ENCODE measurements at regions not wholly inside any gene's neighbourhood (a gene's known extent, or its start where the extent isn't known, plus 50 kb on each side); places are given as distances from the start of the nearest gene placed in this dataset.
A peak's percentile ranks its signal among the peaks of the same experiment; 100 is the strongest.

- H2BK5ac ChIP-seq (ENCODE audit: low read length), result no peak overlapping the region
- no peaks in the 10 kb centered on the region for H3K36me3 ChIP-seq (replicated peaks in 1 of 2; ENCODE audit: control insufficient read depth in 2 of 2, insufficient read depth in 2 of 2, low read length in 2 of 2)
- no peak overlapping the region for H2BK120ac ChIP-seq (ENCODE audit: low read depth, low read length)
- H2BK15ac ChIP-seq (ENCODE audit: low read length), result no peak overlapping the region
- H3K4me3 ChIP-seq (ENCODE audit: low read length in 2 of 2), result no peak overlapping the region
- no peak overlapping the region for H3K4me2 ChIP-seq (ENCODE audit: insufficient read depth, low read length, poor library complexity, severe bottlenecking)
- H3K27ac ChIP-seq (replicated peaks; ENCODE audit: low read length), result no peak overlapping the region
- no peak overlapping the region for H3K9ac ChIP-seq (ENCODE audit: low read depth, low read length, poor library complexity)
- H4K8ac ChIP-seq (ENCODE audit: low read depth, low read length), result no peak overlapping the region
- no peak for DNase-seq (ENCODE audit: low spot score)
- no peak overlapping the region for H2AK5ac ChIP-seq (ENCODE audit: low read depth, low read length)
- H3K9me3 ChIP-seq (replicated peaks in 1 of 2; ENCODE audit: control insufficient read depth in 2 of 2, insufficient read depth in 1 of 2, low read depth in 1 of 2, low read length in 2 of 2), result no peaks in the 10 kb centered on the region
- H2BK12ac ChIP-seq (ENCODE audit: low read length), result no peak overlapping the region
- H3K18ac ChIP-seq (ENCODE audit: low read length), result no peak overlapping the region
- H4K91ac ChIP-seq (ENCODE audit: low read depth, low read length, poor library complexity), result no peak overlapping the region
- no peak overlapping the region for H3K14ac ChIP-seq (ENCODE audit: low read length)
- no peaks in the 10 kb centered on the region for H3K79me1 ChIP-seq (ENCODE audit: low read depth, low read length)
- H2AFZ ChIP-seq (ENCODE audit: low read length), result no peak overlapping the region
- no peak overlapping the region for H3K23ac ChIP-seq (ENCODE audit: low read depth, low read length, poor library complexity)
- H3K4ac ChIP-seq (ENCODE audit: low read length), result no peak overlapping the region
- WGBS, 2 donors (ENCODE audit: extremely low coverage in 2 of 2, insufficient read length in 2 of 2, insufficient replicate concordance in 1 of 2), result no CpG with 5 or more reads among the region's 1 CpG
- no peaks in the 10 kb centered on the region for H3K4me1 ChIP-seq (ENCODE audit: control insufficient read depth in 2 of 2, insufficient read depth in 1 of 2, low read depth in 1 of 2, low read length in 2 of 2)
- peaks cover 0 to 6% (median 4%) of the 10 kb centered on the region in 3 experiments for H3K27me3 ChIP-seq (ENCODE audit: control insufficient read depth in 3 of 3, insufficient read depth in 3 of 3, low read depth in 1 of 3, low read length in 3 of 3)
Observed at GRCh38 chr1:22284236-22284635, 141.3 kb upstream of the WNT4 start.

GRCh38 chr1:22284906-22285548 is 142.1 kb upstream of the WNT4 start:
- H2AK5ac ChIP-seq (ENCODE audit: low read depth, low read length), result no peak overlapping the region
- H2AFZ ChIP-seq (ENCODE audit: low read length), result no peak overlapping the region
- H2BK12ac ChIP-seq (ENCODE audit: low read length), result no peak overlapping the region
- no peaks in the 10 kb centered on the region for H3K4me1 ChIP-seq (ENCODE audit: control insufficient read depth in 2 of 2, insufficient read depth in 1 of 2, low read depth in 1 of 2, low read length in 2 of 2)
- no peaks in the 10 kb centered on the region for H3K9me3 ChIP-seq (replicated peaks in 1 of 2; ENCODE audit: control insufficient read depth in 2 of 2, insufficient read depth in 1 of 2, low read depth in 1 of 2, low read length in 2 of 2)
- H2BK15ac ChIP-seq (ENCODE audit: low read length), result no peak overlapping the region
- DNase-seq (ENCODE audit: low spot score), result no peak
- no peak overlapping the region for H3K27ac ChIP-seq (replicated peaks; ENCODE audit: low read length)
- no peak overlapping the region for H3K23ac ChIP-seq (ENCODE audit: low read depth, low read length, poor library complexity)
- no peak overlapping the region for H3K14ac ChIP-seq (ENCODE audit: low read length)
- H2BK120ac ChIP-seq (ENCODE audit: low read depth, low read length), result no peak overlapping the region
- H3K9ac ChIP-seq (ENCODE audit: low read depth, low read length, poor library complexity), result no peak overlapping the region
- H3K4me2 ChIP-seq (ENCODE audit: insufficient read depth, low read length, poor library complexity, severe bottlenecking), result no peak overlapping the region
- WGBS, 2 donors (ENCODE audit: extremely low coverage in 2 of 2, insufficient read length in 2 of 2, insufficient replicate concordance in 1 of 2), result no CpG with 5 or more reads among the region's 15 CpGs
- no peak overlapping the region for H4K8ac ChIP-seq (ENCODE audit: low read depth, low read length)
- no peaks in the 10 kb centered on the region for H3K79me1 ChIP-seq (ENCODE audit: low read depth, low read length)
- no peak overlapping the region for H3K4me3 ChIP-seq (ENCODE audit: low read length in 2 of 2)
- no peak overlapping the region for H3K18ac ChIP-seq (ENCODE audit: low read length)
- peak overlapping the region; percentile 29 for H2BK5ac ChIP-seq (ENCODE audit: low read length)
- no peaks in the 10 kb centered on the region for H3K36me3 ChIP-seq (replicated peaks in 1 of 2; ENCODE audit: control insufficient read depth in 2 of 2, insufficient read depth in 2 of 2, low read length in 2 of 2)
- no peak overlapping the region for H4K91ac ChIP-seq (ENCODE audit: low read depth, low read length, poor library complexity)
- no peak overlapping the region for H3K4ac ChIP-seq (ENCODE audit: low read length)
- peaks cover 0 to 9% (median 6%) of the 10 kb centered on the region in 3 experiments for H3K27me3 ChIP-seq (ENCODE audit: control insufficient read depth in 3 of 3, insufficient read depth in 3 of 3, low read depth in 1 of 3, low read length in 3 of 3)

GRCh38 chr1:22285549-22286396 is 142.9 kb upstream of the WNT4 start:
- H2AK5ac ChIP-seq (ENCODE audit: low read depth, low read length), result no peak overlapping the region
- H2BK5ac ChIP-seq (ENCODE audit: low read length), result peak overlapping the region; percentile 29
- H3K9ac ChIP-seq (ENCODE audit: low read depth, low read length, poor library complexity), result no peak overlapping the region
- no peak overlapping the region for H3K27ac ChIP-seq (replicated peaks; ENCODE audit: low read length)
- no peak overlapping the region for H3K4me2 ChIP-seq (ENCODE audit: insufficient read depth, low read length, poor library complexity, severe bottlenecking)
- H3K23ac ChIP-seq (ENCODE audit: low read depth, low read length, poor library complexity), result peak overlapping the region; percentile 82
- no peak overlapping the region for H3K18ac ChIP-seq (ENCODE audit: low read length)
- no peaks in the 10 kb centered on the region for H3K4me1 ChIP-seq (ENCODE audit: control insufficient read depth in 2 of 2, insufficient read depth in 1 of 2, low read depth in 1 of 2, low read length in 2 of 2)
- no peak overlapping the region for H2BK12ac ChIP-seq (ENCODE audit: low read length)
- H3K4me3 ChIP-seq (ENCODE audit: low read length in 2 of 2), result no peak overlapping the region
- no peak overlapping the region for H3K4ac ChIP-seq (ENCODE audit: low read length)
- H3K27me3 ChIP-seq (ENCODE audit: control insufficient read depth in 3 of 3, insufficient read depth in 3 of 3, low read depth in 1 of 3, low read length in 3 of 3), result peaks cover 0 to 9% (median 6%) of the 10 kb centered on the region in 3 experiments
- no peak overlapping the region for H4K91ac ChIP-seq (ENCODE audit: low read depth, low read length, poor library complexity)
- DNase-seq (ENCODE audit: low spot score), result no peak
- H3K79me1 ChIP-seq (ENCODE audit: low read depth, low read length), result no peaks in the 10 kb centered on the region
- no CpG with 5 or more reads among the region's 37 CpGs for WGBS, 2 donors (ENCODE audit: extremely low coverage in 2 of 2, insufficient read length in 2 of 2, insufficient replicate concordance in 1 of 2)
- no peak overlapping the region for H2BK15ac ChIP-seq (ENCODE audit: low read length)
- no peaks in the 10 kb centered on the region for H3K9me3 ChIP-seq (replicated peaks in 1 of 2; ENCODE audit: control insufficient read depth in 2 of 2, insufficient read depth in 1 of 2, low read depth in 1 of 2, low read length in 2 of 2)
- H4K8ac ChIP-seq (ENCODE audit: low read depth, low read length), result no peak overlapping the region
- no peak overlapping the region for H3K14ac ChIP-seq (ENCODE audit: low read length)
- no peak overlapping the region for H2BK120ac ChIP-seq (ENCODE audit: low read depth, low read length)
- no peak overlapping the region for H2AFZ ChIP-seq (ENCODE audit: low read length)
- no peaks in the 10 kb centered on the region for H3K36me3 ChIP-seq (replicated peaks in 1 of 2; ENCODE audit: control insufficient read depth in 2 of 2, insufficient read depth in 2 of 2, low read length in 2 of 2)

- Histone ChIP-seq H4K91ac (ENCODE audit: low read depth, low read length, poor library complexity) (no peak overlapping the region), H3K4me1 (ENCODE audit: control insufficient read depth in 2 of 2, insufficient read depth in 1 of 2, low read depth in 1 of 2, low read length in 2 of 2) (no peaks in the 10 kb centered on the region), H3K18ac (ENCODE audit: low read length) (no peak overlapping the region), H3K23ac (ENCODE audit: low read depth, low read length, poor library complexity) (no peak overlapping the region), H3K9ac (ENCODE audit: low read depth, low read length, poor library complexity) (no peak overlapping the region), H2BK12ac (ENCODE audit: low read length) (no peak overlapping the region), H3K27ac (replicated peaks; ENCODE audit: low read length) (no peak overlapping the region), H2BK15ac (ENCODE audit: low read length) (no peak overlapping the region), H3K27me3 (ENCODE audit: control insufficient read depth in 3 of 3, insufficient read depth in 3 of 3, low read depth in 1 of 3, low read length in 3 of 3) (peaks cover 0 to 9% (median 5%) of the 10 kb centered on the region in 3 experiments), H2BK120ac (ENCODE audit: low read depth, low read length) (no peak overlapping the region), H3K14ac (ENCODE audit: low read length) (no peak overlapping the region), H3K4me2 (ENCODE audit: insufficient read depth, low read length, poor library complexity, severe bottlenecking) (no peak overlapping the region), H3K4me3 (ENCODE audit: low read length in 2 of 2) (no peak overlapping the region), H2AK5ac (ENCODE audit: low read depth, low read length) (no peak overlapping the region), H3K9me3 (replicated peaks in 1 of 2; ENCODE audit: control insufficient read depth in 2 of 2, insufficient read depth in 1 of 2, low read depth in 1 of 2, low read length in 2 of 2) (no peaks in the 10 kb centered on the region), H2AFZ (ENCODE audit: low read length) (no peak overlapping the region), H4K8ac (ENCODE audit: low read depth, low read length) (no peak overlapping the region), H3K4ac (ENCODE audit: low read length) (no peak overlapping the region), H3K79me1 (ENCODE audit: low read depth, low read length) (no peaks in the 10 kb centered on the region), H2BK5ac (ENCODE audit: low read length) (no peak overlapping the region), H3K36me3 (replicated peaks in 1 of 2; ENCODE audit: control insufficient read depth in 2 of 2, insufficient read depth in 2 of 2, low read length in 2 of 2) (no peaks in the 10 kb centered on the region)
- WGBS, 2 donors (ENCODE audit: extremely low coverage in 2 of 2, insufficient read length in 2 of 2, insufficient replicate concordance in 1 of 2), result no CpG with 5 or more reads among the region's 2 CpGs
- DNase-seq (ENCODE audit: low spot score), result no peak
Observed at GRCh38 chr1:22286491-22286890, 143.6 kb upstream of the WNT4 start.
